Panc1 (cell line): ENCODE measurements at regions not wholly inside any gene's neighbourhood (a gene's known extent, or its start where the extent isn't known, plus 50 kb on each side); places are given as distances from the start of the nearest gene placed in this dataset.

Experiments used
- CTCF ChIP-seq: fragments of 450-650 bp; IDR thresholded peaks from 2 replicates; pipeline ENCODE4 v1.5.1; 2017; ENCODE audit warnings: mild to moderate bottlenecking
- POLR2AphosphoS5 ChIP-seq: IDR thresholded peaks from 2 replicates; pipeline ENCODE4 v1.6.1; 2012; ENCODE audit warnings: mild to moderate bottlenecking, low read depth, low read length, moderate library complexity
- REST ChIP-seq, 2 experiments: IDR thresholded peaks; 2 replicates each; pipeline ENCODE4 v1.6.1; 2011 to 2012; ENCODE audit warnings: low read depth in 2 of 2, control low read depth in 1 of 2, low read length in 1 of 2, mild to moderate bottlenecking in 1 of 2, moderate library complexity in 1 of 2; ENCODE audit not compliant: insufficient read depth in 1 of 2
- SIN3A ChIP-seq: IDR thresholded peaks from 2 replicates; pipeline ENCODE4 v1.6.1; 2012; ENCODE audit warnings: low read depth, mild to moderate bottlenecking, low read length, moderate library complexity, borderline replicate concordance; ENCODE audit not compliant: insufficient read depth
- TCF7L2 ChIP-seq: IDR thresholded peaks from 2 replicates; pipeline ENCODE4 v1.6.1; 2011; ENCODE audit warnings: mild to moderate bottlenecking, low read depth, low read length, inconsistent platforms

- TF ChIP-seq CTCF (no peak), REST (IDR thresholded peaks at IDR 0.05; ENCODE audit: insufficient read depth in 1 of 2, low read depth in 2 of 2, low read length in 1 of 2) (no peak), TCF7L2 (no peak), SIN3A (no peak), POLR2AphosphoS5 (no peak)
Observed at GRCh38 chr10:6788231-6788630, 208.2 kb upstream of the PRKCQ start.
